ENCODE measurements at regions not wholly inside any gene's neighbourhood (a gene's known extent, or its start where the extent isn't known, plus 50 kb on each side); places are given as distances from the start of the nearest gene placed in this dataset.

DNA sequence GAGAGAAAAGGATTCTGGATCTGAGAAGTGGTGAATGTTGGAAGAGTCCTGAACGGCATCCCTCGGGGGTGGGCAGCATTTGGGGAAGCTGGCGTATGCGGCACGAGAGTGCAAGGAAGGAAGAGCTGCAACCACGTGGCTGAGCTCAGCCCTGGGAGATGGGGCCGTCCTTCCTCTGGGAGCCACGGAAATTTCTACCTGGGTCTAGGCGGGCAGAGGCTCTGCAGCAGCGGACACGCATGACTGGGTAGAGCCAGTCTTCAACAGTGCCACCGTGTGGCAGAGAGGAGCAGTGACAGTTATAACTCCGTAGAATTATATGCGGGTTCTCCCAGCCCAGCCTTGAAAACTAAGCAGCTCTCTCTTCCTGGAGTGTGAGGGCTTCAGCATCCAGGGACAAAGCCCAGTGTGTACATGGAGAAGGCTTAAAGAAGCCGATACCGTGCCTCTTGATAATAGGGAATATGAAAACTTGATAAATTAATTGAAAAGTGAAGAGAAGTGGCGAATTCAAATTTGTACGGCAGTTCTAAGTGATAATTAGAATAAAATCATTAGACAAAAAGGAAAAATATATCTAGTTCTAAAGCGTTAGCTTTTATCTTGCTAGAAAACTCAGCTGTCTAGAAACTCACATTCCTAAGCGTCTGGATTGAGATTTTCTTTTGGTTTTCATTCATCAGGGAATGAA, 82.9 kb upstream of the STXBP6 start (continued):
- no peak for TF ChIP-seq MLXIP (CRISPR knock-in tag; IDR thresholded peaks at IDR 0.05; ENCODE audit: borderline replicate concordance)
- TF ChIP-seq ZBTB21 (CRISPR knock-in tag; IDR thresholded peaks at IDR 0.05): 0 out of 2 replicates have a peak, but pooled peaks have one; percentile 25
- TF ChIP-seq CTCF (CRISPR knock-in tag; IDR thresholded peaks at IDR 0.05): peak; percentile 100
- TF ChIP-seq MAFG (CRISPR knock-in tag; IDR thresholded peaks at IDR 0.05): no peak
- TF ChIP-seq, protein P1, sequence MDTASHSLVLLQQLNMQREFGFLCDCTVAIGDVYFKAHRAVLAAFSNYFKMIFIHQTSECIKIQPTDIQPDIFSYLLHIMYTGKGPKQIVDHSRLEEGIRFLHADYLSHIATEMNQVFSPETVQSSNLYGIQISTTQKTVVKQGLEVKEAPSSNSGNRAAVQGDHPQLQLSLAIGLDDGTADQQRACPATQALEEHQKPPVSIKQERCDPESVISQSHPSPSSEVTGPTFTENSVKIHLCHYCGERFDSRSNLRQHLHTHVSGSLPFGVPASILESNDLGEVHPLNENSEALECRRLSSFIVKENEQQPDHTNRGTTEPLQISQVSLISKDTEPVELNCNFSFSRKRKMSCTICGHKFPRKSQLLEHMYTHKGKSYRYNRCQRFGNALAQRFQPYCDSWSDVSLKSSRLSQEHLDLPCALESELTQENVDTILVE (CRISPR knock-in tag; IDR thresholded peaks at IDR 0.05): peak; percentile 87
- TF ChIP-seq ZNF883 (CRISPR knock-in tag; IDR thresholded peaks at IDR 0.05; ENCODE audit: not compliant biosample characterization): no peak
- TF ChIP-seq, protein P2, sequence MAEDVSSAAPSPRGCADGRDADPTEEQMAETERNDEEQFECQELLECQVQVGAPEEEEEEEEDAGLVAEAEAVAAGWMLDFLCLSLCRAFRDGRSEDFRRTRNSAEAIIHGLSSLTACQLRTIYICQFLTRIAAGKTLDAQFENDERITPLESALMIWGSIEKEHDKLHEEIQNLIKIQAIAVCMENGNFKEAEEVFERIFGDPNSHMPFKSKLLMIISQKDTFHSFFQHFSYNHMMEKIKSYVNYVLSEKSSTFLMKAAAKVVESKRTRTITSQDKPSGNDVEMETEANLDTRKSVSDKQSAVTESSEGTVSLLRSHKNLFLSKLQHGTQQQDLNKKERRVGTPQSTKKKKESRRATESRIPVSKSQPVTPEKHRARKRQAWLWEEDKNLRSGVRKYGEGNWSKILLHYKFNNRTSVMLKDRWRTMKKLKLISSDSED (CRISPR knock-in tag; IDR thresholded peaks at IDR 0.05): no peak
- TF ChIP-seq, protein P3, sequence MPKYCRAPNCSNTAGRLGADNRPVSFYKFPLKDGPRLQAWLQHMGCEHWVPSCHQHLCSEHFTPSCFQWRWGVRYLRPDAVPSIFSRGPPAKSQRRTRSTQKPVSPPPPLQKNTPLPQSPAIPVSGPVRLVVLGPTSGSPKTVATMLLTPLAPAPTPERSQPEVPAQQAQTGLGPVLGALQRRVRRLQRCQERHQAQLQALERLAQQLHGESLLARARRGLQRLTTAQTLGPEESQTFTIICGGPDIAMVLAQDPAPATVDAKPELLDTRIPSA (CRISPR knock-in tag; IDR thresholded peaks at IDR 0.05; ENCODE audit: borderline replicate concordance): no peak; the same call in 1 of the 2 replicates
- peak; percentile 97; the same call in 1 of the 2 replicates for TF ChIP-seq ZNF331 (CRISPR knock-in tag; IDR thresholded peaks at IDR 0.05)
- TF ChIP-seq CBX5 (CRISPR knock-in tag; IDR thresholded peaks at IDR 0.05; ENCODE audit: borderline replicate concordance): peak; percentile 98
- TF ChIP-seq, protein P4, sequence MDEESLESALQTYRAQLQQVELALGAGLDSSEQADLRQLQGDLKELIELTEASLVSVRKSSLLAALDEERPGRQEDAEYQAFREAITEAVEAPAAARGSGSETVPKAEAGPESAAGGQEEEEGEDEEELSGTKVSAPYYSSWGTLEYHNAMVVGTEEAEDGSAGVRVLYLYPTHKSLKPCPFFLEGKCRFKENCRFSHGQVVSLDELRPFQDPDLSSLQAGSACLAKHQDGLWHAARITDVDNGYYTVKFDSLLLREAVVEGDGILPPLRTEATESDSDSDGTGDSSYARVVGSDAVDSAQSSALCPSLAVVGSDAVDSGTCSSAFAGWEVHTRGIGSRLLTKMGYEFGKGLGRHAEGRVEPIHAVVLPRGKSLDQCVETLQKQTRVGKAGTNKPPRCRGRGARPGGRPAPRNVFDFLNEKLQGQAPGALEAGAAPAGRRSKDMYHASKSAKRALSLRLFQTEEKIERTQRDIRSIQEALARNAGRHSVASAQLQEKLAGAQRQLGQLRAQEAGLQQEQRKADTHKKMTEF (CRISPR knock-in tag; IDR thresholded peaks at IDR 0.05): peak; percentile 87
- 0 out of 2 replicates have a peak, but pooled peaks have one; percentile 53 for TF ChIP-seq ZNF280D (CRISPR knock-in tag; IDR thresholded peaks at IDR 0.05)
- TF ChIP-seq SMAD3 (CRISPR knock-in tag; IDR thresholded peaks at IDR 0.05): peak; percentile 90
- no peak for TF ChIP-seq SMARCE1 (IDR thresholded peaks at IDR 0.05; ENCODE audit: borderline replicate concordance)
- TF ChIP-seq ZNF781 (CRISPR knock-in tag; IDR thresholded peaks at IDR 0.05; ENCODE audit: borderline replicate concordance, not compliant biosample characterization): peak; percentile 62
- TF ChIP-seq ZNF709 (CRISPR knock-in tag; IDR thresholded peaks at IDR 0.05): 0 out of 2 replicates have a peak, but pooled peaks have one; percentile 25

All from HepG2 (cell line).